ENCODE measurements at regions not wholly inside any gene's neighbourhood (a gene's known extent, or its start where the extent isn't known, plus 50 kb on each side); places are given as distances from the start of the nearest gene placed in this dataset.

GRCh38 chrX:17226736-17227135 lies 148.3 kb upstream of the NHS start:
- no peak for TF ChIP-seq CTCF (IDR thresholded peaks at IDR 0.05; ENCODE audit: low read depth, low read length)
- TF ChIP-seq EZH2phosphoT487 (IDR thresholded peaks at IDR 0.05; ENCODE audit: low read depth), result no peak

Measured in OCI-LY3 (cell line).